ENCODE measurements at regions not wholly inside any gene's neighbourhood (a gene's known extent, or its start where the extent isn't known, plus 50 kb on each side); places are given as distances from the start of the nearest gene placed in this dataset.
A peak's percentile ranks its signal among the peaks of the same experiment; 100 is the strongest.
"Not testable (repeated sequence)": the region's sequence is repeated elsewhere in the genome, so short reads cannot be mapped to it uniquely, and the experiment has no call there.

DNA sequence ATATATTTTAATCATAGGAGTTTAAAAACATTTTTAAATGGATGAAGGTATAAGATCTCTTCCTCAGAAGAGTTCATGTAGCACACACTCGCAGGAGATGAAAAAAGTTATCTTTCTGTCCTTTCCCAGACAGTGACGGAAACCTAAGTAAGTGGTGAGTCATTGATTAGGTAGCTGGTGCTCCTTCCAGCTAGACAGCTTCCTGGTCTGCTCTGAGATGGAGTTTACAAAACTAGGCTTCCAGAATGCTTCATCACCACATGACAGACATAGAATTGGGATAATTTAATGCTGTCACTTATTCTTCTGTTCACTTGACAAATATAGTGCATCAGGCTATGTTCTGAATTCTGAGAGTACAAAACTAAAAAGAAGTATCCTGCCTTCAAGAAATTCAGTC is 2393.0 kb upstream of the C9orf72 start:
- no peak for DNase-seq

- DNase-seq: no peak
These were observed 2395.6 kb upstream of the C9orf72 start for GRCh38 chr9:29968831-29969230.

DNA sequence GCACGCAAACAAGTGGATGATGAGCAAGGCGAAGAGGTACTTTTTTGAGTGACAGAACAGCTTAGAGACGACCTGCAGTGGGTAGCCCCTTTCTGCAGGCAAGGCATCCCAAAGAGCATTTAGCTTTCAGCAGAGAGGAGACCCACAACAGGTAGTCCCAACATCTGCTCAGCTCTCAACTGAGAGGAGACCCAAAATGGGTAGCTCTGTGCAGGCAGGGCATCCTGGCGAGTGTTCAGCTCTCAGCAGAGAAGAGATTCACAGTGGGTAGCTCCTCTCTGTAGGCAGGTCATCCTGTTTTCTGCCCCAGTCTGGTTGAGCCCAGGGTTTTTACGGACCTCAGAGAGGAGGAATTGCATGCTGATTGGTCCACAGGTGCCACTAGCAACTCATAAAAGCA is 2396.1 kb upstream of the C9orf72 start:
- no peak for DNase-seq

- DNase-seq: no peak
These were observed 2396.8 kb upstream of the C9orf72 start for GRCh38 chr9:29969856-29970647.

GRCh38 chr9:29974197-29974596 is 2400.9 kb upstream of the C9orf72 start:
- no peak for DNase-seq

GRCh38 chr9:29976981-29977380 is 2403.7 kb upstream of the C9orf72 start:
- DNase-seq: no peak

DNA sequence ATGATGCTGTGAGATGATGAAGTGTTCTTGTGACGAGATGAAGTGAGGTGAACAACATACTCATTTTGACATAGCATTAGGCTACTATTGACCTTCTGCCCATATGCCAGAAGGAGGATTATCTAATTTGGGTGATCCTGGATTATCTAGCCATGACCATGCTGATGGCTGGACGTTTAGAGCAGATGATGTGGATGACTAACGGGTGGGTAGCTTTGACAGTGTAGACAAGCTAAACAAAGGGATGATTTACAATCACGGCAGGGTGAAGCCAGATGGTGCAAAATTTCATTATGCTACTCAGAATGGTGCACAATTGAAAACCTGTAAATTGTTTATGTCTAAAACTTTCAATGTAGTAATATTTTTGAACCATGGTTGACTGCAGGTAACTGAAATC is 2403.4 kb upstream of the ACO1 start:
- DNase-seq: no peak

- DNase-seq: no peak
These were observed 2384.8 kb upstream of the ACO1 start for GRCh38 chr9:29999645-30000044.

DNA sequence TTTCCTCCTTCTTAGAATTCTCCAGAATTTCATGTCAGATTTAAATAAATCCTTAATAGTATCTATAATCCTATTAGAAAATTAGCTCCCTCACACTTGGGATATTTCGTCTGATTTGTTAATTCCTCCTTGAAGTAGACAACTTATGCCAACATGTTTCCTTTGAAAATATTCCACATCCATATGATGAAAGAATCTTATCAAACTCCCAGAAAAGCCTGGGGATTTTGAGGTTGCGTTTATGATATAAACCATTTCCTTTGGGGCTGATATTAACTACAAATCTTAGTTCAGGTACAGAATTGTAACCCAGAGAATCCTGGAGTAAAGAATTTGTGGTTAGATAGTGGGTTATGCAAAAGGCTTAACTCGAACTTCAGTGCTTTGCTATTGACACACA is 2373.8 kb upstream of the ACO1 start:
- DNase-seq: no peak

- DNase-seq: no peak
These were observed 2371.8 kb upstream of the ACO1 start for GRCh38 chr9:30012622-30013021.

DNA sequence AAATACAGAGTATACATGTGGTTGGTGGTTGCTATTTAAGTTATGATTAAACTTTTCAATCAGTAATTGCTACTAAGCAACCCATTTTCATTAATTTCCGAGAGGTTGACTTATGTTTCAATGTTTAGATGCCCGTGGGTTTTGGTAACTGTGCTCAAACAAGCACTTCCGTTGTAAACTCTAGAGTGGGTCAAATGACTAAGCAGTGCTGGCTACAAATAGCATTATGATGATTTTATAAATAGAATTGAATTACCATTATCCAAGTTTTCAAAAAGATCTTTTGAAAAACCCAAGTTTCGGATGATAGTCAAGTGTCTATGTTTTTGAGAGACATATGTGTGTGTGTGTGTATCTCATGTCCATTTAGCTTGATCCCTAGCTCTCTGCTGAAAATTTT is 2369.4 kb upstream of the ACO1 start:
- no peak for DNase-seq

DNA sequence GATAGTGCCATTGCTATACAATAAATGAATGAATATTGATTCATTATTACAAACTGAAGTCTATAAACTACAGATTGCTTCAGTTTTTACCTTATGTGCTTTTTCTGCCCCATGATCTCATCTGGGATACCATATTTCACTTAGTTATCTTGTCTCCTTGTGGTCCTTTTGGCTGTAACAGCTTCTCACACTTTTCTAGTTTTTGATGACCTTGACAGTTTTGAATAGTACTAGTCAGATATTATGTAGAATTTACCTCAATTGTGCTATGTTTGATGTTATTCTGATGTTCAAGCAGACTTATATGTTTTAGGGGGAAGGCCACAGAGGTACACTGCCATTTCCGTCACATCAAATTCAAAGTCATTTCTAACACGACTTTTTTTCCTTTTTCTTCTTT is 2364.3 kb upstream of the ACO1 start:
- DNase-seq: no peak

GRCh38 chr9:30035761-30036160 is 2348.7 kb upstream of the ACO1 start:
- DNase-seq: no peak

DNA sequence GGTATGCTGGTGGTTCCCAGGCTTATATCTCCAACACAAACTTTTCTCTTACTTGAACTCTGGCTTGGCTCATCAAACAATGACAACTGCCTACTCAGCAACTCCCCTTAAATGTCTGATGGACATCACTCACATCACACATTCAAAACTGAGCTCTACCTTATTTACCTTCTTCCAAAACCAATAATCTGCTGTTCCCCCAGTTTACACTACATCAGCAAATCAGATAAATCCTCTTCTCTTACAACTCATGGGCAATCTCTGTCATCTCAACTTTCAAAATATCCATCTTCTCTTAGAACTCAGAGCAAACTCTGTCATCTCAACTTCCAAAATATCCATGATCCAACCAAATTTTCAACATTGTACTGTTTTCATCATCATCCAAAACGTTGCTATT is 2347.9 kb upstream of the ACO1 start:
- no peak for DNase-seq

DNA sequence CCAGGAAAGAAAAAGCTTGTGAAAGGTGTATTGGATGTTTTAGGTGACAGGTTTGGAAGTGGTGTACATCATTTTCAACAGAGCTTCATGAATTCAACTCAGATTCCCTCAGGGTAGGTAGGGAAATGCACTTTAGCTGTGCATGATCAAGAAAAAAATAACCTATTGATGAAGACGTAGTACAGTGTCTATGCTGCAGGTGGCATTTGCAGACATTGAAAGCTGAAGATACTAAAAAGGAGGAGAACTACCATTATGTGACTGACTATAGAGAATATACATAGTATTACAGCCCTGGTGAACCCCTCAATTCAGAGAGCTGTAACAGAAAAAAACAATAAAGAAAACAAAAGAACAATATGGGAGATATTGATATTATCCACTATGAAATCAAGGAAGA is 2344.7 kb upstream of the ACO1 start:
- no peak for DNase-seq

GRCh38 chr9:30048396-30048795 is 2336.0 kb upstream of the ACO1 start:
- DNase-seq: no peak

- no peak for DNase-seq
These were observed 2326.0 kb upstream of the ACO1 start for GRCh38 chr9:30058463-30058862.

DNA sequence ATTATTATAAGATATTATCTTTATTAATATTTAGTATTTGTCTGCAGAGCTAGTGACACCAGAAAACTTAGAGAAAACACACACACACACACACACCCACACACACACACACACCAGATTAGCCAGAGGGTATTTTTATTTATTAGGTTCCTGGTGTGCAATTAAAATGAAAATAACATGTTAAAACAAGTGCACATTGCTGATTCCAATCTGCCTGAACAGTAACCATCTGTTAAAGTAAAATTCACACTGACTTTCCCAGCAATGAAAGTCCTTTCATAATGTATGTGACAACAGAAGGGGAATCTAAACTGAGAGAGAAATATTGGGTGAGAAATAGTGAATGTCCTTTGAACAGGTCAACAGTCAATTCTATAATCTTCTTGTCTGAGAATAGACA is 2323.5 kb upstream of the ACO1 start:
- DNase-seq: no peak

GRCh38 chr9:30065888-30066287 is 2318.6 kb upstream of the ACO1 start:
- DNase-seq: peak in 1 of 2 donors; percentile 7

- DNase-seq: not testable (repeated sequence)
These were observed 2315.2 kb upstream of the ACO1 start for GRCh38 chr9:30069236-30069635.

DNA sequence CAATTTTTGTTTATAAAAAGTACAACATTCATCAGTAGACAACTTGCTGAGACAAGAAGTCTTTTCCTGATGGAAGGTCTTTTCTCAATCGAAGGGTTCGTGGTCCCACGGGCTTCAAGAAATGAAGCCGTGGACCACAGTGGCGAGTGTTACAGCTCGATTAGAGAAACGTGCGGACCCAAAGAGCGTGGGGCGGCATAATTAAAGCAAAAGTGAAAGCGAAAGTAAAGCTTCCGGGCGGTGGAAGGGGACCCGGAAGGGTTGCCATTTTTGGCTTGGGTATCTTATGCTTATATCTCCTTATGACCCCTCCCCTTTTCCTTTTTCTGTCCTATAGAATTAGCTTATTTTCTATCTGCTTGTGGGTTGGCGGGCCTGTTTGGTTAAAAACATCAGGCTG is 2309.4 kb upstream of the ACO1 start:
- no peak for DNase-seq

GRCh38 chr9:30075451-30076199 is 2308.8 kb upstream of the ACO1 start:
- peak in 1 of 2 donors; percentile 34 for DNase-seq

DNA sequence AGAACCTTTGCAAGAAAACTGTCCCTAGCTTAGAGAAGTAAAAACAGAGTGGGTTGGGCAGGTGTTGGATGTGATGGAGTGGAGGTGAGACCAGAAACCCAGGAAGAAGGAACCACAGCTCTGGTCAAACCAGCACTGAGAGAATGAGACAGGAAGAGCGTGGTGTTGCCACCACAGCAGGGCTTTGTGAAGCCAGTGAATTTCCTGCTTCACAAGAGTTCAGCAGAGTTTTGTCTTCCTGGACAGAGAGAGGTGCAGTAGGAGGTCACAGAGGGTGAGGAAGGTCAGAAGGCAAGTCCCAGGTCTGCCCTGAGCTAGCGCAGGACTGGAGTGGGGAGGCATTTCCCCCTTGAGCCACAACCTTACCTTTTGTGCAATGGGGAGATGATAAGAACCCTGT is 2306.2 kb upstream of the ACO1 start:
- no peak for DNase-seq

DNA sequence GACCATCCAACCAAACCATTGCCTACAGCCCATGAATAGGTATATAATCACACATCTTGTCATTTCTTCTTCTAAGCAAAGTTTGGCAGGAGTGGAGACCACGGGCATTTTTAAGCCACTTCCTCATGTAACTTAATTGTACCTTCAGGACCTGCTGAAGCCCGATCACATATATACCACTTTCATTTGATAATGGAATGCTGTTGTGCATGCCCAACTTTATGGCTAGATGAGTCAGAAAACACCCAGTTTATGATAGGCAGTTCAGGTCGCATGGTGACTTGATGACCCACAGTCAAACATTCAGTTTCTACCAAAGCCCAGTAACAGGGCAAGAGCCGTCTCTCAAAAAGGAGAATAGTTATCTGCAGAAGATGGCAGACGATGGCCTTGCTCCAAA is 2295.0 kb upstream of the ACO1 start:
- DNase-seq: no peak

Data from CD4-positive, alpha-beta T cell treated with Interferon alpha-2 for 1 hour (primary cell).